ENCODE measurements at regions not wholly inside any gene's neighbourhood (a gene's known extent, or its start where the extent isn't known, plus 50 kb on each side); places are given as distances from the start of the nearest gene placed in this dataset.
A peak's percentile ranks its signal among the peaks of the same experiment; 100 is the strongest.

DNA sequence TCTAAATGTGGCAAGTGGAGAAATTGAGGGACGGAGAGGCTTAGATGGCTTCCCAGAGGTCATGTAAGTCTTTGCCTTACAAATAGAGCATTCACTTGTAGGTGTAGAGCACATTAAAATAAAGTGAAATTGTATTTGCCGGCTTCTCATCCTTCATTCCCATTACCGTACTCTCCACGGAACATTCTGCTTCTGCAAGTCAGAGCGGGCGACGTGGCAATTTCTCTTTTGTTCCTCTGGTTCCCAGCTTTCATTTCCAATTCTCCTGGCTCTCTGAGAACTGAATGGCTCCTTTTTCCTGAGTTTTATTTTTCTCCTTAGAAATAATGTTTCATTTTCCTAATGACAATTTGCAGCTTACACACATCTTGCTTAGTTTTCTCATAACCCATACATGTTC is 51.3 kb upstream of the PFKP start:
- Histone ChIP-seq H3K36me3 (ENCODE audit: control insufficient read depth, insufficient read depth, low read length) (no peaks in the 10 kb centered on the region), H3K27ac (ENCODE audit: insufficient read depth, low read length, poor library complexity, severe bottlenecking) (no peak overlapping the region), H3K4me3 (ENCODE audit: low read depth, low read length) (no peak overlapping the region), H3K9me3 (ENCODE audit: control insufficient read depth in 2 of 2, low read length in 2 of 2) (peaks cover 0 to 5% of the 10 kb centered on the region in 2 experiments), H3K4me1 (ENCODE audit: control insufficient read depth, insufficient read depth, low read length, poor library complexity, severe bottlenecking) (no peaks in the 10 kb centered on the region), H3K27me3 (ENCODE audit: control insufficient read depth, insufficient read depth, low read length) (peaks cover 2% of the 10 kb centered on the region)
- peaks cover 0 to 4% (median 0%) of the 10 kb centered on the region in 7 donors for H3K9me3 Mint-ChIP-seq
- H3K4me1 Mint-ChIP-seq, result no peaks in the 10 kb centered on the region
- no peak overlapping the region for H3K4me3 Mint-ChIP-seq
- ATAC-seq (ENCODE audit: low read depth in 2 of 2), result no peak
- peak overlapping the region in 1 of 3 donors; percentile 4 for H3K27ac Mint-ChIP-seq
- peaks cover 17% of the 10 kb centered on the region for H3K27me3 Mint-ChIP-seq
- no peaks in the 10 kb centered on the region for H3K36me3 Mint-ChIP-seq
- no peak for DNase-seq

DNA sequence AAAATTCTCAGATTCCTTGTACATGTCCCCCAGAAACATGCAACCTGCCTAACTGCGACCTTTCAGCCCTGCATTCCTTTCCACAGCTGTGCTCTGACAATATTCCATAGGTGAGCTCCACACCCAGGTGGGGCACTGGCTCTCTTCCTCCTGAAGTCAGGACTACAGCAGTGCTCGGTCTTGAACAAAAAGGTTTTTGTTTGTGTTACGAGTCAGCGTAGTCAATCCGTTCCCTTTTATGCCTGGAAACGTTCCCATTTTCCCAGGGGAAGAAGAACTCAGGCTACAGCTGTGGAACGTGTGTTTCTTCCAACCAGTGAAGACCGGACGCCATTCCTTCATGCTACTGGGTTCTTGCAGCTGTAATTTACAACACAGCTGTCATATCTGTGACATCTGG is 52.4 kb upstream of the PFKP start:
- Histone ChIP-seq H3K4me3 (ENCODE audit: low read depth, low read length) (no peak overlapping the region), H3K9me3 (ENCODE audit: control insufficient read depth in 2 of 2, low read length in 2 of 2) (peaks cover 0 to 5% of the 10 kb centered on the region in 2 experiments), H3K27me3 (ENCODE audit: control insufficient read depth, insufficient read depth, low read length) (peaks cover 2% of the 10 kb centered on the region), H3K4me1 (ENCODE audit: control insufficient read depth, insufficient read depth, low read length, poor library complexity, severe bottlenecking) (no peaks in the 10 kb centered on the region), H3K36me3 (ENCODE audit: control insufficient read depth, insufficient read depth, low read length) (no peaks in the 10 kb centered on the region), H3K27ac (ENCODE audit: insufficient read depth, low read length, poor library complexity, severe bottlenecking) (no peak overlapping the region)
- Mint-ChIP-seq H3K27ac (no peak overlapping the region), H3K36me3 (no peaks in the 10 kb centered on the region), H3K4me3 (no peak overlapping the region), H3K27me3 (peaks cover 23% of the 10 kb centered on the region), H3K9me3 (peaks cover 0 to 4% (median 0%) of the 10 kb centered on the region in 7 donors), H3K4me1 (no peaks in the 10 kb centered on the region)
- ATAC-seq (ENCODE audit: low read depth in 2 of 2), result no peak
- DNase-seq, result no peak

DNA sequence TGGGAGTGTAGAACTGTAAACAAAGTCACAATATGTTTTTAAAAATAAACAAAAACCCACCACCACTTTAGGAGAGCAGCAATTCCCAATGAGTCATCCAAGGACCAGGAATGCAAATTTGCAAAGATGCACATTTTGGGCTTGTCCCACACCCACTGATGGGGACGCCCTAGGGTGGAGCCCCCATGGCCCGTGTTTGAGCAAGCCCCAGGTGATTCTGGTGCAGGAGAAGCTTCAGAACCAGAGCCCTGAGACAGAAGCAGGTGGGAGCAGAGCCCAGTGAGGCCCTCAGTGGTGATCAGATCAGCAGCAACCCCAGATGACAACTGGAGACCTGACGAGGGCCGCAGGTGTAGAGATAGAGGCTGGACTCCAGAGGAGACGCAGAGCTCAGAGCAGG is 55.1 kb upstream of the PFKP start:
- Histone ChIP-seq H3K4me1 (ENCODE audit: control insufficient read depth, insufficient read depth, low read length, poor library complexity, severe bottlenecking) (no peaks in the 10 kb centered on the region), H3K4me3 (ENCODE audit: low read depth, low read length) (no peak overlapping the region), H3K27ac (ENCODE audit: insufficient read depth, low read length, poor library complexity, severe bottlenecking) (no peak overlapping the region), H3K36me3 (ENCODE audit: control insufficient read depth, insufficient read depth, low read length) (no peaks in the 10 kb centered on the region), H3K9me3 (ENCODE audit: control insufficient read depth in 2 of 2, low read length in 2 of 2) (peaks cover 0 to 5% of the 10 kb centered on the region in 2 experiments), H3K27me3 (ENCODE audit: control insufficient read depth, insufficient read depth, low read length) (peaks cover 5% of the 10 kb centered on the region)
- Mint-ChIP-seq H3K4me3 (no peak overlapping the region), H3K9me3 (peaks cover 0 to 4% (median 0%) of the 10 kb centered on the region in 7 donors), H3K27me3 (peaks cover 32% of the 10 kb centered on the region), H3K27ac (no peak overlapping the region), H3K4me1 (no peaks in the 10 kb centered on the region), H3K36me3 (no peaks in the 10 kb centered on the region)
- ATAC-seq (ENCODE audit: low read depth in 2 of 2), result no peak
- no peak for DNase-seq

DNA sequence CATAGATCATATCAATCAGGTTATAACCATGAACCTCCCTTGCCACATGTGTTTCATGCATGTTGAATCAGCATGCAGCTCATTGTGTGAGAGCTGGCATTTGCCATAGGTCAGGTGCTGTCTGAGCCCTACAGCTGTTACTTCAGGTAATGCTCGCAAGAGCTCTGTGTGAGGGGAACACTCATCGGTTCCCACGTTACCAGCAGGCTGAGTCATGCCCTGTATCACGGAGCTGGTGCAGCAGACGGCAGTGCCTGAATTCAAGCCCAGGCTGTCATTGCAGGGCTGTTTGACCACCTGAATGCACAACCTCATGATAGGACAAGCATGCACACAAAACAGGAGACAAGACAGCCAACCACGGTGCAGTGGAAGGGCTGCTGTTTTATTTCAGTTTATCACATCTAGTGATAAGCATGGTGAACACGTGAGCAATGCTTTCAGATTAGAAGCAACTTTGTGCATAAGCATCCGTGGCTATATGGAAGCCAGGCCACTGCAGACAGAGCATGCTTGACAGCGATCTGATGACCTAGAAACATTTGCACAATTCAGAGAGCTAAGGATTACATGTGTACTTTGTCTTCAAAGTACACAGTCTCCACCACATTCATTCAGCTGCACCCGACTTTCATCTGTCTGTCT is 56.4 kb upstream of the PFKP start:
- ATAC-seq (ENCODE audit: low read depth in 2 of 2), result no peak
- peaks cover 0 to 5% of the 10 kb centered on the region in 2 experiments for H3K9me3 ChIP-seq (ENCODE audit: control insufficient read depth in 2 of 2, low read length in 2 of 2)
- H3K4me3 ChIP-seq (ENCODE audit: low read depth, low read length), result no peak overlapping the region
- Mint-ChIP-seq H3K4me1 (no peaks in the 10 kb centered on the region), H3K27me3 (peaks cover 32% of the 10 kb centered on the region), H3K27ac (no peak overlapping the region), H3K9me3 (peaks cover 0 to 4% (median 0%) of the 10 kb centered on the region in 7 donors), H3K36me3 (no peaks in the 10 kb centered on the region), H3K4me3 (no peak overlapping the region)
- H3K27me3 ChIP-seq (ENCODE audit: control insufficient read depth, insufficient read depth, low read length), result peaks cover 5% of the 10 kb centered on the region
- no peaks in the 10 kb centered on the region for H3K4me1 ChIP-seq (ENCODE audit: control insufficient read depth, insufficient read depth, low read length, poor library complexity, severe bottlenecking)
- H3K27ac ChIP-seq (ENCODE audit: insufficient read depth, low read length, poor library complexity, severe bottlenecking), result no peak overlapping the region
- H3K36me3 ChIP-seq (ENCODE audit: control insufficient read depth, insufficient read depth, low read length), result no peaks in the 10 kb centered on the region
- no peak for DNase-seq

DNA sequence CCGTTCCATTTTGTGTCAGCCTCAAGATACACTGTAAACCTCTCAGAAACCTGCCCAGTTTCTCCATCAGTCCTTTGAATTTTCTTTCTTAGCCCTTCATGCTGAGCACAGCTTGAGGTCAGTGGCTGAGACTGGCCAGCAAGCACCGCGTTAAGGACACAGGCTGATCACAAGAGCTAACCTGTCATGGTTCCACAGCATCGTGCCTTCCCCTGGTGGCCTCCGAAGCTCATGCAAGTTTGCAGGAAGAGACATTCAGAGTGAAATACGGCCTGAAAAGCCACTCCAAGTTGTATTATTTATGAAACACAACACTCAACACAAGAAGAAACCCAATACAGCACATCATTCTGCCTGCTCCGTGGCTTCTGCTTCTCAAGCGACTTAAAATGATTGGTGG is 57.0 kb upstream of the PFKP start:
- H3K27ac ChIP-seq (ENCODE audit: insufficient read depth, low read length, poor library complexity, severe bottlenecking), result no peak overlapping the region
- no peaks in the 10 kb centered on the region for H3K36me3 ChIP-seq (ENCODE audit: control insufficient read depth, insufficient read depth, low read length)
- ATAC-seq (ENCODE audit: low read depth in 2 of 2), result no peak
- Mint-ChIP-seq H3K4me3 (no peak overlapping the region), H3K4me1 (no peaks in the 10 kb centered on the region), H3K9me3 (peaks cover 0 to 4% (median 0%) of the 10 kb centered on the region in 7 donors), H3K27ac (no peak overlapping the region), H3K36me3 (no peaks in the 10 kb centered on the region), H3K27me3 (peaks cover 30% of the 10 kb centered on the region)
- no peak for DNase-seq
- no peaks in the 10 kb centered on the region for H3K4me1 ChIP-seq (ENCODE audit: control insufficient read depth, insufficient read depth, low read length, poor library complexity, severe bottlenecking)
- H3K9me3 ChIP-seq (ENCODE audit: control insufficient read depth in 2 of 2, low read length in 2 of 2), result peaks cover 0 to 5% of the 10 kb centered on the region in 2 experiments
- no peak overlapping the region for H3K4me3 ChIP-seq (ENCODE audit: low read depth, low read length)
- H3K27me3 ChIP-seq (ENCODE audit: control insufficient read depth, insufficient read depth, low read length), result peaks cover 5% of the 10 kb centered on the region

DNA sequence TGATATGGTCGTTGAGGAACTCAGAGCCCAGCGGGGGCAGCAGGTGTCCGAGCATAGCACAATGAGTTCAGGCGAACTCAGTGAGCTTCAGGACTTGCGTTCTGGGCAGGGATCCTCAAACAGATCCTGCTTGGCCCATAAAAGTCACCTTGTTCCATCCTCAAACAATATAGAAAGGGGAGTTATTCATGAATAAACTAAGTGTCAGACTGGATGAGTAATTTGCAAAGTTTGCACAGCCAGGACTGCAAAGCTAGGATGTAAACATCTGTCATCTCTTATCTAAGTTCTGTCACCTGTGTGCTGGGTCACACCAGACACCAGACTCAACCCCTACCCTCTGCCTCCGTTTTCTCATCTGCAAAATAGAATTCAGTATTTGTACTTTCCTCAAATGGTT is 58.0 kb upstream of the PFKP start:
- Mint-ChIP-seq H3K9me3 (peaks cover 0 to 4% (median under 1%) of the 10 kb centered on the region in 7 donors), H3K36me3 (no peaks in the 10 kb centered on the region), H3K4me1 (no peaks in the 10 kb centered on the region), H3K27ac (no peak overlapping the region), H3K4me3 (no peak overlapping the region), H3K27me3 (peaks cover 25% of the 10 kb centered on the region)
- no peaks in the 10 kb centered on the region for H3K36me3 ChIP-seq (ENCODE audit: control insufficient read depth, insufficient read depth, low read length)
- no peak for DNase-seq
- peaks cover 2% of the 10 kb centered on the region for H3K27me3 ChIP-seq (ENCODE audit: control insufficient read depth, insufficient read depth, low read length)
- peaks cover 0 to 5% of the 10 kb centered on the region in 2 experiments for H3K9me3 ChIP-seq (ENCODE audit: control insufficient read depth in 2 of 2, low read length in 2 of 2)
- H3K4me1 ChIP-seq (ENCODE audit: control insufficient read depth, insufficient read depth, low read length, poor library complexity, severe bottlenecking), result no peaks in the 10 kb centered on the region
- no peak overlapping the region for H3K27ac ChIP-seq (ENCODE audit: insufficient read depth, low read length, poor library complexity, severe bottlenecking)
- ATAC-seq (ENCODE audit: low read depth in 2 of 2), result no peak
- H3K4me3 ChIP-seq (ENCODE audit: low read depth, low read length), result no peak overlapping the region

DNA sequence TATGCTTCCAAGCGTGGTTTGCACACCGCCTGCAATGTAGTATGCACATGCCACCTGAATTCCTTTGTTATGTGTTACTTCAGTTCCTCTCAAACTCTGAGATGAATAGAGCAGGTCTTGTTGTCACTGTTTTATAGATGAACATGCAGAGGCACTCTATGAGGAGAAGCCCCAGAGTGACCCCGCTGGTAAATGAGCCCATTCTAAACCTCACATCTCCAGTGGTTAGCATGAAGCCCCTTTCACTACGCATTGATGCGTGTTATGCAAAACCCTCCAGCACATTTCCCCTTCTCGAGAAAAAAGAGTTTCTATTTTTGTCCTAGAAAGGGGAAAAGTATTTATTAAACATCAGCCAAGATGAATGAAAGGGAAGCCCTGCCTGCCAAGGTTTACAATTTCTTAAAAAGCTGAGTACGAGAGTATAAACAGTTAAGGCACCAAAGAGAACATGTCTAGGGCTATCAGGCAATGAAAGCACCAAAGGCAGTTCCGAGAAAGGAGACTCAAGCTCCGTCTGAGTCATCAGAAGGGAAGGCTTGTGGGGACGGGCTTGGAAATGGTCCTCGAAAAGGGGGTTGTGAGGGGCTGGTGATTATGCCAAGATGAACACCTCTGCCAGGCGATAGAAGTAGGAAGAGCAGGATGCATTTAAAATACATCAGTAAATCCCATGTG is 58.7 kb upstream of the PFKP start:
- Histone ChIP-seq H3K4me1 (ENCODE audit: control insufficient read depth, insufficient read depth, low read length, poor library complexity, severe bottlenecking) (no peaks in the 10 kb centered on the region), H3K27me3 (ENCODE audit: control insufficient read depth, insufficient read depth, low read length) (peaks cover 2% of the 10 kb centered on the region), H3K9me3 (ENCODE audit: control insufficient read depth in 2 of 2, low read length in 2 of 2) (peaks cover 0 to 5% of the 10 kb centered on the region in 2 experiments), H3K4me3 (ENCODE audit: low read depth, low read length) (no peak overlapping the region), H3K36me3 (ENCODE audit: control insufficient read depth, insufficient read depth, low read length) (no peaks in the 10 kb centered on the region), H3K27ac (ENCODE audit: insufficient read depth, low read length, poor library complexity, severe bottlenecking) (no peak overlapping the region)
- no peak overlapping the region for H3K27ac Mint-ChIP-seq
- H3K4me1 Mint-ChIP-seq, result no peaks in the 10 kb centered on the region
- no peaks in the 10 kb centered on the region for H3K36me3 Mint-ChIP-seq
- peaks cover 24% of the 10 kb centered on the region for H3K27me3 Mint-ChIP-seq
- H3K9me3 Mint-ChIP-seq, result peaks cover 0 to 4% (median 1%) of the 10 kb centered on the region in 7 donors
- peak in 1 of 3 donors; percentile 8 for DNase-seq
- ATAC-seq (ENCODE audit: low read depth in 2 of 2), result no peak
- H3K4me3 Mint-ChIP-seq, result no peak overlapping the region

DNA sequence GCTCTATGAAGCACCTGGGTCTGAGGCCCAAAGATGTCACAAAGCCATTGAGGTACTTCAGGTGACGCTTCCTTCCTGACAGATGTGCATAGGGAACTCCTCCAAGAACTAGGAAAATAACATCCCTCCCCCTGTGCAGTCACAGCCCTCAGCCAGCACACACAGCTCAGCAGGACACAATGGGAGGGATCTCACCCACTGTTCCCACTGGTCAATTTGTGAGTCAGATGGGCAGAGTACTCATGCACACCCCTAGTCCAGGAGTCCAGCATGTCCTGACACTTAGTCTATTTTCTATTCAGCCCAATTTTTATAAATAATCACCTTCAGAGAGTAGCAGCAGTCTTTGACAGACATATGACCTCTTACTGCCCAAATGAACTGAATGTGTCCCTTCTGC is 60.7 kb upstream of the PFKP start:
- Mint-ChIP-seq H3K36me3 (no peaks in the 10 kb centered on the region), H3K27me3 (peaks cover 15% of the 10 kb centered on the region)

More for the DNA sequence above, 60.7 kb upstream of the PFKP start:
- H3K4me1 ChIP-seq (ENCODE audit: control insufficient read depth, insufficient read depth, low read length, poor library complexity, severe bottlenecking), result no peaks in the 10 kb centered on the region
- no peaks in the 10 kb centered on the region for H3K9me3 ChIP-seq (ENCODE audit: control insufficient read depth in 2 of 2, low read length in 2 of 2)
- H3K4me3 ChIP-seq (ENCODE audit: low read depth, low read length), result no peak overlapping the region
- H3K27me3 ChIP-seq (ENCODE audit: control insufficient read depth, insufficient read depth, low read length), result peaks cover 2% of the 10 kb centered on the region
- Mint-ChIP-seq H3K9me3 (peaks cover 0 to 1% (median 0%) of the 10 kb centered on the region in 7 donors), H3K4me3 (no peak overlapping the region), H3K27ac (no peak overlapping the region), H3K4me1 (no peaks in the 10 kb centered on the region)
- H3K36me3 ChIP-seq (ENCODE audit: control insufficient read depth, insufficient read depth, low read length), result no peaks in the 10 kb centered on the region
- no peak for DNase-seq
- no peak for ATAC-seq (ENCODE audit: low read depth in 2 of 2)
- H3K27ac ChIP-seq (ENCODE audit: insufficient read depth, low read length, poor library complexity, severe bottlenecking), result no peak overlapping the region
